IPS DF 6.9 (cell line): ENCODE measurements at regions not wholly inside any gene's neighbourhood (a gene's known extent, or its start where the extent isn't known, plus 50 kb on each side); places are given as distances from the start of the nearest gene placed in this dataset.

Experiments used
- DNase-seq: peaks from one replicate; pipeline ENCODE4 v3.0.0-alpha.2; 2013; ENCODE audit warnings: low read depth, low spot score
- H3K27ac ChIP-seq: one replicate; pipeline ENCODE4 v1.5.1; 2013; ENCODE audit warnings: low read length, control low read depth
- H3K27me3 ChIP-seq: 2 replicates; pipeline ENCODE4 v1.6.1; 2013; ENCODE audit warnings: mild to moderate bottlenecking, low read length; ENCODE audit not compliant: control insufficient read depth, insufficient read depth
- H3K36me3 ChIP-seq: 2 replicates; pipeline ENCODE4 v1.6.1; 2013; ENCODE audit warnings: low read length; ENCODE audit not compliant: control insufficient read depth, insufficient read depth
- H3K4me1 ChIP-seq: 2 replicates; pipeline ENCODE4 v1.6.1; 2013; ENCODE audit warnings: low read length; ENCODE audit not compliant: control insufficient read depth, insufficient read depth
- H3K4me3 ChIP-seq: 2 replicates; pipeline ENCODE4 v1.5.1; 2013; ENCODE audit warnings: mild to moderate bottlenecking, low read length
- H3K9me3 ChIP-seq: 2 replicates; pipeline ENCODE4 v1.6.1; 2013; ENCODE audit warnings: low read length, inconsistent platforms; ENCODE audit not compliant: control insufficient read depth, insufficient read depth
- WGBS: extraction: QIAGEN DNeasy Blood & Tissue Kit; methylation state at CpG from one replicate; pipeline ENCODE4 v1.1.7; 2013; ENCODE audit warnings: mixed read lengths, missing lambda C conversion rate; ENCODE audit not compliant: insufficient read length, insufficient coverage; 5-methylcytosine and 5-hydroxymethylcytosine counted together

- DNase-seq: no peak
- WGBS: no CpG with 5 or more reads among the region's 5 CpGs
- Histone ChIP-seq H3K4me1 (peaks cover 2% of the 10 kb centered on the region; the same call in 1 of the 2 replicates), H3K4me3 (no peak overlapping the region), H3K36me3 (no peaks in the 10 kb centered on the region), H3K27me3 (no peaks in the 10 kb centered on the region), H3K9me3 (no peaks in the 10 kb centered on the region; the same call in 1 of the 2 replicates), H3K27ac (no peak overlapping the region)
Measured at GRCh38 chr14:65237023-65237814, 134.9 kb upstream of the MAX start.

- WGBS: no CpG with 5 or more reads among the region's 6 CpGs
- Histone ChIP-seq H3K9me3 (no peaks in the 10 kb centered on the region; the same call in 1 of the 2 replicates), H3K27ac (no peak overlapping the region), H3K4me1 (peaks cover 2% of the 10 kb centered on the region; the same call in 1 of the 2 replicates), H3K36me3 (no peaks in the 10 kb centered on the region), H3K4me3 (no peak overlapping the region), H3K27me3 (no peaks in the 10 kb centered on the region)
- DNase-seq: no peak
Measured at GRCh38 chr14:65237941-65238340, 135.6 kb upstream of the MAX start.

- Histone ChIP-seq H3K27me3 (no peaks in the 10 kb centered on the region), H3K27ac (no peak overlapping the region), H3K4me3 (no peak overlapping the region), H3K36me3 (no peaks in the 10 kb centered on the region), H3K9me3 (no peaks in the 10 kb centered on the region; the same call in 1 of the 2 replicates), H3K4me1 (peaks cover 2% of the 10 kb centered on the region; the same call in 1 of the 2 replicates)
- no peak for DNase-seq
- WGBS: no CpG with 5 or more reads among the region's 6 CpGs
Measured at GRCh38 chr14:65238456-65238855, 136.1 kb upstream of the MAX start.

GRCh38 chr14:65239143-65239937 is 137.0 kb upstream of the MAX start:
- H3K4me3 ChIP-seq: no peak overlapping the region
- no CpG with 5 or more reads among the region's 10 CpGs for WGBS
- DNase-seq: no peak
- no peaks in the 10 kb centered on the region for H3K27me3 ChIP-seq
- no peaks in the 10 kb centered on the region; the same call in 1 of the 2 replicates for H3K9me3 ChIP-seq
- H3K36me3 ChIP-seq: no peaks in the 10 kb centered on the region
- H3K27ac ChIP-seq: no peak overlapping the region
- peaks cover 2% of the 10 kb centered on the region; the same call in 1 of the 2 replicates for H3K4me1 ChIP-seq

- H3K27ac ChIP-seq: no peak overlapping the region
- H3K27me3 ChIP-seq: no peaks in the 10 kb centered on the region
- no CpG with 5 or more reads among the region's 1 CpG for WGBS
- H3K9me3 ChIP-seq: no peaks in the 10 kb centered on the region; the same call in 1 of the 2 replicates
- DNase-seq: no peak
- H3K36me3 ChIP-seq: no peaks in the 10 kb centered on the region
- no peak overlapping the region for H3K4me3 ChIP-seq
- H3K4me1 ChIP-seq: peaks cover 2% of the 10 kb centered on the region; the same call in 1 of the 2 replicates
Measured at GRCh38 chr14:65239938-65240296, 137.6 kb upstream of the MAX start.

- no peaks in the 10 kb centered on the region for H3K27me3 ChIP-seq
- H3K4me3 ChIP-seq: no peak overlapping the region
- WGBS: no CpG with 5 or more reads among the region's 9 CpGs
- no peak overlapping the region for H3K27ac ChIP-seq
- DNase-seq: no peak
- H3K4me1 ChIP-seq: peaks cover 2% of the 10 kb centered on the region; the same call in 1 of the 2 replicates
- no peaks in the 10 kb centered on the region; the same call in 1 of the 2 replicates for H3K9me3 ChIP-seq
- no peaks in the 10 kb centered on the region for H3K36me3 ChIP-seq
Measured at GRCh38 chr14:65241125-65241752, 138.9 kb upstream of the MAX start.

GRCh38 chr14:65242732-65243134 is 140.4 kb upstream of the MAX start:
- DNase-seq: no peak
- Histone ChIP-seq H3K27me3 (no peaks in the 10 kb centered on the region), H3K36me3 (no peaks in the 10 kb centered on the region), H3K9me3 (no peaks in the 10 kb centered on the region), H3K4me1 (peaks cover 2% of the 10 kb centered on the region; the same call in 1 of the 2 replicates), H3K4me3 (no peak overlapping the region), H3K27ac (no peak overlapping the region)
- WGBS: no CpG with 5 or more reads among the region's 4 CpGs

GRCh38 chr14:65243766-65244442 is 141.6 kb upstream of the MAX start:
- H3K4me1 ChIP-seq: no peaks in the 10 kb centered on the region
- no CpG with 5 or more reads among the region's 7 CpGs for WGBS
- no peaks in the 10 kb centered on the region for H3K36me3 ChIP-seq
- no peak overlapping the region for H3K4me3 ChIP-seq
- DNase-seq: no peak
- H3K27ac ChIP-seq: no peak overlapping the region
- H3K9me3 ChIP-seq: no peaks in the 10 kb centered on the region
- no peaks in the 10 kb centered on the region for H3K27me3 ChIP-seq

- DNase-seq: no peak
- Histone ChIP-seq H3K27ac (no peak overlapping the region), H3K9me3 (no peaks in the 10 kb centered on the region), H3K4me3 (no peak overlapping the region), H3K27me3 (no peaks in the 10 kb centered on the region), H3K36me3 (no peaks in the 10 kb centered on the region), H3K4me1 (no peaks in the 10 kb centered on the region)
- no CpG with 5 or more reads among the region's 5 CpGs for WGBS
Measured at GRCh38 chr14:65249471-65250161, 147.3 kb upstream of the MAX start.
